ENCODE measurements at regions not wholly inside any gene's neighbourhood (a gene's known extent, or its start where the extent isn't known, plus 50 kb on each side); places are given as distances from the start of the nearest gene placed in this dataset.

DNA sequence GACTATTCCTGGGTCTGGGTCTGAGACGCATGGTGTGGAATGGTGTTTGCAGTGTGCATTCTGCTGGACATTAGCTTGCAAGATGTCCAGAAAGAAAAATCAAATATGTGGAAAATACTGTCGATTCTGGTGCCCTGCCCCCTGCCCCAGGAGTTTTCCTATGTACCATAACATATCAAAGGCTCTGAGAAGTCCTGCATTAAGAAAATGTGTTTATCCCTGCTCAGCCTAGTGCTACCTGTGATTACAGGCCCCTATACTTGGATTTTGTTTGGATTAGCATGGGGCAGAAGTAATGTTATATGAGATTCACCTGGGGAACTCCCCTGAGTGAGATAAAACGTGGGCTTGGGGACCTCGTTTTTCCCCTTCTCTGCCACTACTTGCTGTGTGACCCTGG, 325.0 kb downstream of the CBLN1 start:
- no peak for TF ChIP-seq CTCF (IDR thresholded peaks at IDR 0.05)
- TF ChIP-seq POLR2AphosphoS5 (IDR thresholded peaks at IDR 0.05) = no peak
- no peak for TF ChIP-seq POLR2A (IDR thresholded peaks at IDR 0.05; ENCODE audit: low read depth)
